VCaP (cell line): ENCODE measurements at regions not wholly inside any gene's neighbourhood (a gene's known extent, or its start where the extent isn't known, plus 50 kb on each side); places are given as distances from the start of the nearest gene placed in this dataset.

Source experiments
- H3K27ac ChIP-seq: fragments of 450-650 bp; 2 replicates; pipeline ENCODE4 v1.5.1; 2017
- TF ChIP-seq, protein P1 (sequence below): fragments of 450-650 bp; conservative IDR thresholded peaks from 2 replicates; pipeline ENCODE4 v1.5.1; 2017; ENCODE audit warnings: mild to moderate bottlenecking, moderate library complexity

DNA sequence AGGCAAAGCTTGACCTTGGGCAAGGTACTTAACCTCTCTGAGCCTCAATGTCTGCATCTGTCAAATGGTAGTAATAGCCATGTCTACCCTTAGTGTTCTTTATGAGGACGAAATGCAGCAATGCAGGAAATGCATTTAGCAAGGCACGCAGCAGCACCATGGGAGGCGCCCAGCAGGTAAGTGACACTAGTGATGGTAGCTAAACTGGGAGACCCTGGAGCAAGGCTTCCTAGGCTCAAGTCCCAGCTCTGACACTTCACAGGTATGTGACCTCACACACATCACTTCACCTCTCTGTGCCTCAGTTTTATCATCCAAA is 289.0 kb downstream of the RRAGC start:
- TF ChIP-seq, protein P1, sequence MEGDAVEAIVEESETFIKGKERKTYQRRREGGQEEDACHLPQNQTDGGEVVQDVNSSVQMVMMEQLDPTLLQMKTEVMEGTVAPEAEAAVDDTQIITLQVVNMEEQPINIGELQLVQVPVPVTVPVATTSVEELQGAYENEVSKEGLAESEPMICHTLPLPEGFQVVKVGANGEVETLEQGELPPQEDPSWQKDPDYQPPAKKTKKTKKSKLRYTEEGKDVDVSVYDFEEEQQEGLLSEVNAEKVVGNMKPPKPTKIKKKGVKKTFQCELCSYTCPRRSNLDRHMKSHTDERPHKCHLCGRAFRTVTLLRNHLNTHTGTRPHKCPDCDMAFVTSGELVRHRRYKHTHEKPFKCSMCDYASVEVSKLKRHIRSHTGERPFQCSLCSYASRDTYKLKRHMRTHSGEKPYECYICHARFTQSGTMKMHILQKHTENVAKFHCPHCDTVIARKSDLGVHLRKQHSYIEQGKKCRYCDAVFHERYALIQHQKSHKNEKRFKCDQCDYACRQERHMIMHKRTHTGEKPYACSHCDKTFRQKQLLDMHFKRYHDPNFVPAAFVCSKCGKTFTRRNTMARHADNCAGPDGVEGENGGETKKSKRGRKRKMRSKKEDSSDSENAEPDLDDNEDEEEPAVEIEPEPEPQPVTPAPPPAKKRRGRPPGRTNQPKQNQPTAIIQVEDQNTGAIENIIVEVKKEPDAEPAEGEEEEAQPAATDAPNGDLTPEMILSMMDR, result no peak

DNA sequence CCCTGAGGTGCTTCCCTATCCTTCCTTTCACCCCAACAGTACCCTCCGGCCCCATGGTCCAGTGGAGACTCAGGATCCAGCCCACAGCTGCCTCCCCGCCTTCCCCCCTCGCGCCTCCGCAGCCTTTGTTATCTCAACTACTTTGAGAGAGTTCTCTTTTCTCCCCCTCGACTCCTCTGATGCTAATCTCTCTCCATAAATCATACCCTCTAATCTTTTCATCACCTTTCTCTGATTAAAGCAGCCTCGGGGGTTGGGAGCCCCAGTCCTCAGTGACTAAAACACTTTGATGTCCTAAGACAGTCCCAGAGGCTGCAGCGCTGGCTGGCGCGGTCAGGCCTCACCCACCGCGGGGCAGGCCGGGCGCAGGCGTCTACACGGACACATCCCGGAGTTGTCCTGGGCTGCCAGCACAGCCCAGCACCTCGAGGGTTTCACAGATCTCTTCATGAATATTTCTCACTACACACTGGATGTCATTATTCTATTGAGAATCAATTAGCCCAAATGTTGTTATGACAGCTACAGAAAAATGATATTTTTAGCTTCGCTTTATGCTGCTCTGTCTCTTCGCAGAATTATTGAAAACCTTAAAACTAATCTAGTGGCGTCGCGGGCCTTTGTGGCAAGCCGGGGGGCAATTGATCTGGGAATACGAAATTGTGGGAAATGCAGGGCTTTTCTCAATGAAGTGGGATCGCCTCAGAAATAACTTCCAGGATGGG is 289.5 kb downstream of the RRAGC start:
- TF ChIP-seq, protein P1, result no peak
- H3K27ac ChIP-seq, result no peak overlapping the region

More for the DNA sequence above, 289.0 kb downstream of the RRAGC start:
- H3K27ac ChIP-seq, result peak overlapping the region; percentile 65; the same call in 1 of the 2 replicates

DNA sequence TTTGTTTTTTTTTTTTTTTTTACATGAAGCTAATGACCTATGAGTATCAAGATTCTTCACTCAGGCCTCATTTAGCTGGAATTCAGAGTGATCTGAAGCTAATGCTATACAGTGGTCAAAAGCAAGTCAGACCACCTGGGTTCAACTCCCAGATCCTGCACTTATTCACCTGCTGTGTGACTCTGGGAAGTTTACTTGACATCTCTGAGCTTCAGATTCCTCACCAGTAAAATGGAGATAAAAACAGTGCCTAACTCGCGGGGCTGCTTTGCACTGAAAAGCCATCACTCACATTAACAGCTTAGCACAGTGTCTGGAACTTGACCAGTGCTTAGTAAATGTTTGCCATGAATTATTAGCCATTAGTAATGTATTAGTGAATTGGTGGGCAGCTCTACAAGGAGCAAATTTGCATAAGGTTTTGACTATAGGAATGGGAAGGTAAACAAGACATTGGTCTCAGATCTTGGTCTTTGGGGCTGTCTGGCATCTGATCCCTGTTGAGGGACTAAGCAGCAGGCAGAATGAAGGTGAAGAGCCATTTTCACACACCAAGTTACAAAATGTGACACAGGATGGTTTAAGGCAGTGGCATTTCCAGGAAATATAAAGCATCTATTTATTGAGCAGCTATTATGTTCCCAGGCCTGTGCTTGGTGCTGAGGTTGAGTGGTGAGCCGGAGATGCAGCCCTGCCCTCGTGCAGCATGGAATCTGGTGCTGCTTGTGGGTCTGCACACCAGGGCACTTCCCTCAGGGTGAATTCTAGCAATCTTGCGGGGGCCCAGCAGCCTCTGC is 291.3 kb downstream of the RRAGC start:
- no peak overlapping the region for H3K27ac ChIP-seq
- TF ChIP-seq, protein P1, result no peak

GRCh38 chr1:38567401-38567800 is 292.2 kb downstream of the RRAGC start:
- TF ChIP-seq, protein P1, result no peak

GRCh38 chr1:38565020-38565491 is 294.5 kb downstream of the RRAGC start:
- TF ChIP-seq, protein P1, result no peak
- H3K27ac ChIP-seq, result no peak overlapping the region

More at GRCh38 chr1:38567401-38567800, 292.2 kb downstream of the RRAGC start:
- no peak overlapping the region for H3K27ac ChIP-seq

DNA sequence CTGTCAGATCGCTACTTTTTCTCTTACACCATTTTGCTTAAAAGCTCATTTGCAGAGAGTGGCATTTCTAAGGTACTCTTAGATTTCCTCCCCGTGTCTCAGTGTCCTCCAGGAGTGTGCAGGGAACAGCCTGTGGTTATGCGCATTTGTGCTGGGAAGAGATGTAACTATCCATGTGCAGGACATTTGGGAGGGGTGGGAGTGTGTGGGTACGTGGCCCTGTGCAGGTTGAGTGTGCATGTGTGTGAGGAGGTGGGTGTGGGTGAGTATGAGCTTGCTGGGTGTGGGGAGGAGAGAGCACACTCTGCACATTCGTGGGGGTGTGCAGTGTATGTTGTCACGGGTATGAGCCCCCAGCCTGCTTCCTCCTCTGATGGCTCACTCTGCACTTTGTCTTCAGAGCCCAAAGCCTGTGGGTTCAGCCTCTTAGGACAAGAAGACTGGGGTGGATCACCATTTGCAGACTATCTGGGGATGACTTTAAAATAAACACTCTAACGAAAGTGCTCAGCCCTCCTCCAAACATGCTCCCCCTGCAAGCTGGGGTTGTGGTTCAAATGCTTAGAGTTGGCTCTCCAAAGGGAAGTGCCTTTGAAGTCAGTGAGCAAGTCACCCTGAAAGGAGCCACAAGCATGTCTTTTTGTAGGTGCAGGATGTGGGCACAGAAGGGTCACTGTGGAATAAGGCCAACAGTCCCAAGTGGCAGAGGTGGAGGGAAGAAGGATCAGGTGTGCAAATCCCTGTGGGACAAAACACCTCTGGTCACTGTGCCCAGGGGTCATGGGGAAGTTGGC is 295.4 kb downstream of the RRAGC start:
- no peak overlapping the region for H3K27ac ChIP-seq
- TF ChIP-seq, protein P1, result no peak

- TF ChIP-seq, protein P1, result no peak
- H3K27ac ChIP-seq, result no peak overlapping the region
Observed at GRCh38 chr1:38561725-38562124, 297.8 kb downstream of the RRAGC start.
